DMS53 treated with DMSO at 0.1 percent for 48 hours (cell line): ENCODE measurements at regions not wholly inside any gene's neighbourhood (a gene's known extent, or its start where the extent isn't known, plus 50 kb on each side); places are given as distances from the start of the nearest gene placed in this dataset.
"Not testable (repeated sequence)": the region's sequence is repeated elsewhere in the genome, so short reads cannot be mapped to it uniquely, and the experiment has no call there.

Source experiments
- DNase-seq: peaks from one replicate; lab custom pipeline; 2025; ENCODE audit not compliant: unreplicated experiment; lab: John Stamatoyannopoulos, UW

- no peak for DNase-seq
These were observed 50.4 kb upstream of the TRAM1L1 start for GRCh38 chr4:117135634-117136354.

- DNase-seq = no peak
These were observed 51.8 kb upstream of the TRAM1L1 start for GRCh38 chr4:117137145-117137544.

- not testable (repeated sequence) for DNase-seq
These were observed 53.4 kb upstream of the TRAM1L1 start for GRCh38 chr4:117138732-117139131.

GRCh38 chr4:117154251-117154650 lies 68.9 kb upstream of the TRAM1L1 start:
- DNase-seq = no peak

GRCh38 chr4:117156806-117157205 lies 71.4 kb upstream of the TRAM1L1 start:
- no peak for DNase-seq

- no peak for DNase-seq
These were observed 72.0 kb upstream of the TRAM1L1 start for GRCh38 chr4:117157360-117157759.

- no peak for DNase-seq
These were observed 77.6 kb upstream of the TRAM1L1 start for GRCh38 chr4:117162976-117163375.

- no peak for DNase-seq
These were observed 79.0 kb upstream of the TRAM1L1 start for GRCh38 chr4:117164338-117164737.

GRCh38 chr4:117175369-117175768 lies 90.0 kb upstream of the TRAM1L1 start:
- not testable (repeated sequence) for DNase-seq

DNA sequence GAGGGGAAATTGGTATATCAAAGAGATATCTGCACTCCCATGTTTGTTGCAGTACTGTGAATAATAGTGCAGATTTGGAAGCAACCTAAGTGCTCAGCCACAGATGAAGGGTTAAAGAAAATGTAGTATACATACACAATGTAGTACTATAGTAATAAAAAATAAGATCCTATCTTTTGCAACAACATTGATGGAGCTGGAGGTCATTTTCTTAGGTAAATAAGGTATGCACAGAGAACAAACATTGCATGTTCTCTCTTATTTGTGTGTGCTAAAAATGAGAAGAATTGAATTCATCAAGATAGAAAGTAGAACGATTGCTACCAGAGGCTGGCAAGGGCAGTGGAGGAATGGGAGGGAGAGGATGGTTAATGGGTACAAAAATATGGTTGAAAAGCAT lies 117.9 kb upstream of the TRAM1L1 start:
- DNase-seq = no peak

GRCh38 chr4:117210551-117210950 lies 125.2 kb upstream of the TRAM1L1 start:
- no peak for DNase-seq

DNA sequence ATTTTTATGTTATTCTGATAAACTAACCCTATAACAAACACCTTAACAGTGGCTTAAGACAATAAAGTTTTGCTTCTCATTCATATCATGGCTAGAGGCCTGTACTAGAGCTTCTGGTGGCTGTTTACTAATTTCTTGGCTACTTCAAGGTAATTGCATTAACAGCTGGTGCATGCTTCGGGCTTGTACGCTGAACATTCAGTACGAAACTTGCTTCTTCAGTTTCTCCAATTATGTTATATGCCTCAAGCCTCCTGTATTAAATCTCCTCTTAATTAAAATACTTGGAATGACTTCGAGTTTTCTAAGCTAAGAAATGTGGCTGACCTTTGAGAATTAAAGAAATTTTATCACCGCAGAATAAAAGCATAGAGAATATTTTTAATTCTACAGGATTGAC lies 138.9 kb upstream of the TRAM1L1 start:
- no peak for DNase-seq

DNA sequence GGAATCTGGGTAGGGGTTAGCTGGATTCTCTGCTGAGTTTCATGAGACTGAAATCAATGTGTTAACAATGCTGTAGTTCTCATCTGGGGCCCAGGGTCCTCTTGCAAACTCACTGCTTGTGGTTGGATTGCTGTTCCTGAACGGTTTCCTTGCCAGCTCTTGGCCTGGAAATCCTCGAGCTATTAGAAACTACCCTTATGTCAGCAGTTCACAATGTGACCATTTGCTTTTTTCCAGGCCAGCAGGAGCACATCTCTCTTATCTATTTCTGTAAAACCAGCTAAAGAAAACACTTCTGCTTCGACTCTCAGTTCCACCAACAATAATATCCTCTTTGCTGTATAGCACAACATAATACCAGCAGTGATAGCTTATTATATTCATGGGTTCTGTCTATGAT lies 140.1 kb upstream of the TRAM1L1 start:
- DNase-seq = no peak

GRCh38 chr4:117227925-117228324 lies 142.5 kb upstream of the TRAM1L1 start:
- no peak for DNase-seq

DNA sequence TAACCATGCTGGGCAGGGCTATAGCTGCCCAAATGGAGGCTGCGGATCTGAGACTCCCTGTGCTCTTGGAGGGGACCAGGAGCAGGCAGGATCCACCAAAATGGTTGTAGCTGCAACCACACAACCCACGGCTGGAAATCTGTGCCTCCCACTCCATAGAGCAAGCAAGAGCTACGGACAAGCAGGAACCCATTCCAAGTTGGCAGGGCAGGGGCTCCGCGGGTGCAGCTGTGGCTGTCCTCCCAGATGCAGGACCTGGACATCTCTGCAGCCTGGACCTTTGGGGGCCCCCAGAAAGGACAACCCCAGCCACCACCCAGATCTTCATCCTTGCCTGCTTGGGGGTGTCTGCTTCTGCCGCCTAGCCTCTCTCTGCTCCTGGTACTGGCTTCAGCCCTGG lies 154.1 kb upstream of the TRAM1L1 start:
- no peak for DNase-seq

GRCh38 chr4:117249333-117249732 lies 164.0 kb upstream of the TRAM1L1 start:
- no peak for DNase-seq

DNA sequence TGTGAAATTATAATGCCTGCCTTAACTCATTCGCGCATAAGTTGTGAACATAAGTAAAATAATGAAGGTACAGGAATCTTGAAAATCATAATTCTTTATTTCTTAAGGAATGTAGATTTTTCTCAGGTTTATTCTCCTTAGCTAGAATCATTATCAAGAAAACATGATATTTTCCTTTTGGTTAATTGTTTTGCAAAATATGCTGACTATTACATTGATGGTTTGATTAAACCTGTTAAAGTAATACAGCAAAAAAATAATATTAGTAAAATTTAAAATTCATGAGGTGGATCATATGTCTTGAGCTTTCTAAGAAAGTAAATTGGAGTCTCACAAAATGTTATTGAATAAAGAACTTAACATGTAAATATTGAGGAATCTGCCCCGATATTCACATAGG lies 178.7 kb upstream of the TRAM1L1 start:
- DNase-seq = no peak

DNA sequence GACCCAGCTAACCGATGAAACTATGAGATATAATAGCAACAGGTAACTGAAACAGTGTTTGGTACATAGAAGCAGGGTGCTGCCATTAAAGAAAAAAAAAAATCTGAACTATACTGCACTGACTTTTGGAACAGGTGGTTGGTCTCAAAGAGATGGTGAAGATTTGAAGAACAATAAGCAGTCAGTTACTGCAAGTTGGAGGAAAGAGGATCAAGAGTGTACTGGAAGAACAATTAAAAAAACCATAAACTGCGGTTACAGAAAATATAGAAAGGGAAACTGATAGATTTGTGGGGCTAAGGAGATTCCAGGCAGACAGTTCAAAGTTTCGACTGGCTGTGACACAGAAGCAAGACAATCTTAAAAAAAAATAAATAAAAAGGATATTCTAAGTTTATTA lies 181.9 kb upstream of the TRAM1L1 start:
- DNase-seq = no peak

GRCh38 chr4:117284736-117285135 lies 199.4 kb upstream of the TRAM1L1 start:
- DNase-seq = no peak

GRCh38 chr4:117293784-117294183 lies 208.4 kb upstream of the TRAM1L1 start:
- no peak for DNase-seq

GRCh38 chr4:117302226-117302625 lies 216.8 kb upstream of the TRAM1L1 start:
- DNase-seq = no peak

GRCh38 chr4:117311215-117311614 lies 225.8 kb upstream of the TRAM1L1 start:
- DNase-seq = no peak

DNA sequence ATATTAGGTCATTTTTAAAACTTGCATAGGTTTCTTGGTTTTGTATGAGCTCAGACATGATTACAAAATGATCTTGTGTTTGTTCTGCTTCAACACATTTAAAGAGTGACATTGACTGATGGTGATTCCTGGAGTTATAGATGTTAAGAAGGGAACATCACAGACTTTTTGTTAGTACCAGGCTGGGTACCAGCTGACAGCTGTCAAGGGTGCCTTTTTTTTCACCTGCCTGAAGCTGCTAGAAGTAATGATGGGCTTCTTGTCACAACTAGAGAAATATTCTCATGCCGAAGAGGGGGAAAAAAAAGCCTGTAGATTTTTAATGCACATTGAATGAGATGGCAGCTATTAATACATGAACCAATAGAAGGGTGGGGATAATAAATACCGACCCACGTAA lies 226.6 kb upstream of the TRAM1L1 start:
- no peak for DNase-seq
